Gastrocnemius medialis (tissue), 4 donors: ENCODE measurements at regions not wholly inside any gene's neighbourhood (a gene's known extent, or its start where the extent isn't known, plus 50 kb on each side); places are given as distances from the start of the nearest gene placed in this dataset.

Experiments
- ATAC-seq, 2 donors: fragments of 150-250 bp; one replicate each; pipeline ENCODE4 v1.9.1; 2016
- DNase-seq, 2 donors: peaks; one replicate each; pipeline ENCODE4 v3.0.0-alpha.2; 2019
- H3K27ac ChIP-seq, 4 donors: fragments of 200-600 bp; sonication (generic); 1 replicate in 1 of 4; 2 replicates in 3 of 4; pipeline ENCODE4 v1.5.1; 2016 to 2018; ENCODE audit warnings: mild to moderate bottlenecking in 2 of 4, moderate library complexity in 1 of 4
- H3K27me3 ChIP-seq, 3 donors: fragments of 200-600 bp; sonication (generic) in 2 of 3; 1 replicate in 1 of 3; 2 replicates in 2 of 3; pipeline versions ENCODE4 v1.5.1 to v1.6.0; 2016 to 2019; ENCODE audit warnings: mild to moderate bottlenecking in 1 of 3, moderate library complexity in 1 of 3
- H3K36me3 ChIP-seq, 2 donors: fragments of 200-600 bp; sonication (generic) in 1 of 2; one replicate each; pipeline ENCODE4 v1.5.1; 2017 to 2018
- H3K4me1 ChIP-seq, 2 donors: fragments of 200-600 bp; sonication (generic) in 1 of 2; one replicate each; pipeline ENCODE4 v1.5.1; 2016 to 2017; ENCODE audit warnings: mild to moderate bottlenecking in 2 of 2
- H3K4me3 ChIP-seq, 4 donors: fragments of 200-600 bp; sonication (generic) in 3 of 4; 1 replicate in 1 of 4; 2 replicates in 3 of 4; pipeline ENCODE4 v1.5.1; 2016 to 2019; ENCODE audit warnings: mild to moderate bottlenecking in 2 of 4
- H3K9me3 ChIP-seq, 3 donors: fragments of 200-600 bp; sonication (generic) in 2 of 3; 1 replicate in 1 of 3; 2 replicates in 2 of 3; pipeline ENCODE4 v1.5.1; 2016 to 2019
- POLR2A ChIP-seq, 2 donors: fragments of 450-650 bp; IDR thresholded peaks; one replicate each; pipeline ENCODE4 v1.6.1; 2017; ENCODE audit warnings: antibody characterized with exemption in 2 of 2, mild to moderate bottlenecking in 2 of 2, moderate library complexity in 2 of 2
- in situ Hi-C, 4 donors: fragments of 200-750 bp; cut with MboI; loops; one replicate each; pipeline versions ENCODE4 v1.15.0 to v1.8.0; 2017; ENCODE audit warnings: low sequenced_read_pairs in 4 of 4
- intact Hi-C: fragments of 100-400 bp; cut with DNase I; formaldehyde crosslinking; loops from one replicate; pipeline ENCODE4 v1.15.1; 2023; ENCODE audit warnings: low total_unique reads
- TF ChIP-seq, protein P1 (sequence below), 5 experiments: fragments of 450-650 bp in 3 of 5; fragments of 200-600 bp in 2 of 5; sonication (generic) in 2 of 5; IDR thresholded peaks in 4 of 5; conservative IDR thresholded peaks in 1 of 5; 1 replicate in 4 of 5; 2 replicates in 1 of 5; pipeline ENCODE4 v1.5.1; 2016 to 2019; ENCODE audit warnings: antibody characterized with exemption in 5 of 5, mild to moderate bottlenecking in 3 of 5, moderate library complexity in 3 of 5

DNA sequence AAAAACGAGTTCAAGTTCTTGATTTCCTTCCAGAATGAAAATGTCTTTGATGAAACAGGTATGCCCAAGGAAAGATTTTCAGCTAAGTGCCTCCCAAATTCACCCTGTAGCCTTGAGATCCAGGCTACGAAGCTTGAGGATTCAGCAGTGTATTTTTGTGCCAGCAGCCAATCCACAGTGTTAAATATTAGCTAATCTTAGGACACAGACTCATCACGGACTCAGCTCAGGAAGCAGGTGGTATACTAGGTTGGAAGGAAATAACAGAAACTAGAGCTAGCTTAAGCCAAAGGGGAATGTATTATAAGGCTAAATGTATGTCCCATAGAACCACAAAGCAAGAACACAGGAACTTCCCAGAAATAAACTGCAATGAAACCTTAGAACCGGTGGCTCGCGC lies 151.0 kb upstream of the PRSS1 start:
- H3K4me1 ChIP-seq = no peaks in the 10 kb centered on the region
- in situ Hi-C loops = no loop called here
- no peak overlapping the region for H3K27ac ChIP-seq
- H3K4me3 ChIP-seq = no peak overlapping the region
- peaks cover 0 to 5% (median 0%) of the 10 kb centered on the region in 3 donors for H3K27me3 ChIP-seq
- intact Hi-C loops = no loop called here
- no peaks in the 10 kb centered on the region for H3K36me3 ChIP-seq
- DNase-seq (no peak), ATAC-seq (no peak)
- TF ChIP-seq POLR2A (IDR thresholded peaks at IDR 0.05) = no peak
- TF ChIP-seq, protein P1, sequence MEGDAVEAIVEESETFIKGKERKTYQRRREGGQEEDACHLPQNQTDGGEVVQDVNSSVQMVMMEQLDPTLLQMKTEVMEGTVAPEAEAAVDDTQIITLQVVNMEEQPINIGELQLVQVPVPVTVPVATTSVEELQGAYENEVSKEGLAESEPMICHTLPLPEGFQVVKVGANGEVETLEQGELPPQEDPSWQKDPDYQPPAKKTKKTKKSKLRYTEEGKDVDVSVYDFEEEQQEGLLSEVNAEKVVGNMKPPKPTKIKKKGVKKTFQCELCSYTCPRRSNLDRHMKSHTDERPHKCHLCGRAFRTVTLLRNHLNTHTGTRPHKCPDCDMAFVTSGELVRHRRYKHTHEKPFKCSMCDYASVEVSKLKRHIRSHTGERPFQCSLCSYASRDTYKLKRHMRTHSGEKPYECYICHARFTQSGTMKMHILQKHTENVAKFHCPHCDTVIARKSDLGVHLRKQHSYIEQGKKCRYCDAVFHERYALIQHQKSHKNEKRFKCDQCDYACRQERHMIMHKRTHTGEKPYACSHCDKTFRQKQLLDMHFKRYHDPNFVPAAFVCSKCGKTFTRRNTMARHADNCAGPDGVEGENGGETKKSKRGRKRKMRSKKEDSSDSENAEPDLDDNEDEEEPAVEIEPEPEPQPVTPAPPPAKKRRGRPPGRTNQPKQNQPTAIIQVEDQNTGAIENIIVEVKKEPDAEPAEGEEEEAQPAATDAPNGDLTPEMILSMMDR (IDR thresholded peaks at IDR 0.05 in 4 of 5, conservative IDR thresholded peaks at IDR 0.05 in 1 of 5) = no peak
- H3K9me3 ChIP-seq = no peaks in the 10 kb centered on the region

DNA sequence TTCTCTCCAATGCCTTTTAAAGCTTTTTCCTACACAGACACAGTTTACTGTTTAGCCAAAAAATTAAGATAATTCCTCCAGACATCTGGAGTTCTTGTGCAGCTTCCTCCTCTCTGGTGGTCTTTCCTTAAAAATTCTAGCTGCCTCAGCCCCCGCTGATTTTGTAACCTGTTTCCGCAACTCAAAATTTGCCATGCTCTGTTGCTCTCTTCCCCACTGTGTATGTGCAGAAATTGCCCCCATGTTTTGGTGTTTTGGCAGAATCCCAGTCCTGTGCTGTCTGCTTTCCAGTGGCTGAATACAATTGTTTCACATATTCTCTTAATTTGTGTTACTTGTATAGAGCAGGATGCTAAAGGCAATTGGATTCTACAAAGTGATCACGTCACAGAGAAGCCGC lies 151.7 kb upstream of the PRSS1 start:
- no peak overlapping the region for H3K4me3 ChIP-seq
- ATAC-seq (no peak), DNase-seq (no peak)
- H3K4me1 ChIP-seq = no peaks in the 10 kb centered on the region
- in situ Hi-C loops = no loop called here
- TF ChIP-seq, protein P1 (IDR thresholded peaks at IDR 0.05 in 4 of 5, conservative IDR thresholded peaks at IDR 0.05 in 1 of 5) = no peak
- TF ChIP-seq POLR2A (IDR thresholded peaks at IDR 0.05) = no peak
- intact Hi-C loops = no loop called here
- H3K27me3 ChIP-seq = peaks cover 0 to 5% (median 0%) of the 10 kb centered on the region in 3 donors
- no peak overlapping the region for H3K27ac ChIP-seq
- no peaks in the 10 kb centered on the region for H3K36me3 ChIP-seq
- no peaks in the 10 kb centered on the region for H3K9me3 ChIP-seq

DNA sequence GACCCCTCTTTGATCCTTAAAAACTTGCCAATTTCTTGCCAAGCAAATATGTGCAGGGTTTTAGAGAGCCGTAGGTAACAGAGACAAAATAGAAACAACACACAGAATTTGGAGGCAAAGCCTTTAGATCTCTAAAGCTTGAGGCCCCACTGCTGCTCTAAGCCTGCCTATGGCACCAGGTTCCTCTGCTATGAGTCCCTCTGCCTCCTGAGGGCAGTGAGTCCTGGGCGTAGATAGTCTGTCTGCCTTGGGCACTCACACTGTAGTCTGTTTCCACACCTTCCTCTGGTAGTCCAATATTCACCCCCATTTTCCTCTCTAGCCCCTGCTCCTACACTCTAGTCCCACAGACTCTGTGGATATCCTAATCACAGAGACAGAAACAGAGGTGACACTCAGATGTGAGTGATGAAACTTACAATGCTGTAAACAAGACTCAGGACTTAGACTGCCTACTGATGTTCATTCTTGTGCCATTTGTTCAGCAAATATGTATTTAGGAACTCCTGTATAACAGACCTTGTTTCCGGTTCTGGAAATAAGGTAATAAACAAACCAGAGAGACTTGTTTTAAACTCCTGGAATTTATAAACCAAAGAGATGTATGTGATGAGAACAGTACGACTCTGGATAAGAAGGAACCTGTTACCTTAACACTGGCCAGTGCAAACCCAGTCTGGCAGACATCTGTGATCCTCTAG lies 153.3 kb upstream of the PRSS1 start:
- H3K27ac ChIP-seq = no peak overlapping the region
- intact Hi-C loops (no loop called here), in situ Hi-C loops (no loop called here)
- no peak overlapping the region for H3K4me3 ChIP-seq
- DNase-seq = no peak
- ATAC-seq = no peak
- no peaks in the 10 kb centered on the region for H3K9me3 ChIP-seq
- H3K27me3 ChIP-seq = peaks cover 0 to 5% (median 0%) of the 10 kb centered on the region in 3 donors
- TF ChIP-seq, protein P1 (IDR thresholded peaks at IDR 0.05 in 4 of 5, conservative IDR thresholded peaks at IDR 0.05 in 1 of 5) = no peak
- TF ChIP-seq POLR2A (IDR thresholded peaks at IDR 0.05) = no peak
- no peaks in the 10 kb centered on the region for H3K36me3 ChIP-seq
- no peaks in the 10 kb centered on the region for H3K4me1 ChIP-seq

DNA sequence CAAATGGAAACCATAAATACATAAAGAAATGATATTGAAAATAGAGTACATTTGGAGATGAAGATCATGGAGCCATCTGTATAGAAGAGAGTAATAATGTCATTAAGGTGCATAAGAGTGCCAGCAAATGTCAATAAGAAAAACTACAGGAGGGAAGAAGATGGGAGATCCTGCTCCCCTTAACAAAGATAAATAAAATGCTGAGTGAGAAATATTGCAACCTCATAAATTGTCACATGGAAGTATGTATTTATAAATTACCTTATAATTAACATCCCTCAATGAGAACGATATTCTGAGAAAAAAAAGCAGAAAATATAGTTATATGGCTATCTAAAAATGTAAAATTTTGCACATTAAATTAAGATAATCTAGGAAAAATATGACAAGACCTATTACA lies 155.2 kb upstream of the PRSS1 start:
- Histone ChIP-seq H3K9me3 (no peaks in the 10 kb centered on the region), H3K27ac (no peak overlapping the region), H3K4me1 (no peaks in the 10 kb centered on the region), H3K4me3 (no peak overlapping the region), H3K27me3 (peaks cover 0 to 5% (median 0%) of the 10 kb centered on the region in 3 donors), H3K36me3 (no peaks in the 10 kb centered on the region)
- no peak for ATAC-seq
- in situ Hi-C loops = no loop called here
- TF ChIP-seq, protein P1 (IDR thresholded peaks at IDR 0.05 in 4 of 5, conservative IDR thresholded peaks at IDR 0.05 in 1 of 5) = no peak
- no peak for TF ChIP-seq POLR2A (IDR thresholded peaks at IDR 0.05)
- DNase-seq = no peak
- intact Hi-C loops = no loop called here

DNA sequence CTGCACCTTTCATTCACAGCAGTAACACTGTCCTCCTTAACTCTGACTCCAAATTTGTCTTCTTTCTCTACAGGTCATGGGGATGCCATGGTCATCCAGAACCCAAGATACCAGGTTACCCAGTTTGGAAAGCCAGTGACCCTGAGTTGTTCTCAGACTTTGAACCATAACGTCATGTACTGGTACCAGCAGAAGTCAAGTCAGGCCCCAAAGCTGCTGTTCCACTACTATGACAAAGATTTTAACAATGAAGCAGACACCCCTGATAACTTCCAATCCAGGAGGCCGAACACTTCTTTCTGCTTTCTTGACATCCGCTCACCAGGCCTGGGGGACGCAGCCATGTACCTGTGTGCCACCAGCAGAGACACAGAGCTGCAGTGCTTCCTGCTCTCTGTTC lies 156.2 kb upstream of the PRSS1 start:
- intact Hi-C loops (no loop called here), in situ Hi-C loops (no loop called here)
- ATAC-seq = no peak
- no peak for TF ChIP-seq POLR2A (IDR thresholded peaks at IDR 0.05)
- TF ChIP-seq, protein P1 (IDR thresholded peaks at IDR 0.05 in 4 of 5, conservative IDR thresholded peaks at IDR 0.05 in 1 of 5) = no peak
- Histone ChIP-seq H3K4me1 (no peaks in the 10 kb centered on the region), H3K27ac (no peak overlapping the region), H3K36me3 (no peaks in the 10 kb centered on the region), H3K9me3 (no peaks in the 10 kb centered on the region), H3K4me3 (no peak overlapping the region), H3K27me3 (peaks cover 0 to 5% (median 0%) of the 10 kb centered on the region in 3 donors)
- no peak for DNase-seq
